Gastrocnemius medialis (tissue), 4 donors: ENCODE measurements at regions not wholly inside any gene's neighbourhood (a gene's known extent, or its start where the extent isn't known, plus 50 kb on each side); places are given as distances from the start of the nearest gene placed in this dataset.
"Not testable (repeated sequence)": the region's sequence is repeated elsewhere in the genome, so short reads cannot be mapped to it uniquely, and the experiment has no call there.

Experiments
- ATAC-seq, 2 donors: fragments of 150-250 bp; one replicate each; pipeline ENCODE4 v1.9.1; 2016
- DNase-seq, 2 donors: peaks; one replicate each; pipeline ENCODE4 v3.0.0-alpha.2; 2019
- H3K27ac ChIP-seq, 4 donors: fragments of 200-600 bp; sonication (generic); 1 replicate in 1 of 4; 2 replicates in 3 of 4; pipeline ENCODE4 v1.5.1; 2016 to 2018; ENCODE audit warnings: mild to moderate bottlenecking in 2 of 4, moderate library complexity in 1 of 4
- H3K27me3 ChIP-seq, 3 donors: fragments of 200-600 bp; sonication (generic) in 2 of 3; 1 replicate in 1 of 3; 2 replicates in 2 of 3; pipeline versions ENCODE4 v1.5.1 to v1.6.0; 2016 to 2019; ENCODE audit warnings: mild to moderate bottlenecking in 1 of 3, moderate library complexity in 1 of 3
- H3K36me3 ChIP-seq, 2 donors: fragments of 200-600 bp; sonication (generic) in 1 of 2; one replicate each; pipeline ENCODE4 v1.5.1; 2017 to 2018
- H3K4me1 ChIP-seq, 2 donors: fragments of 200-600 bp; sonication (generic) in 1 of 2; one replicate each; pipeline ENCODE4 v1.5.1; 2016 to 2017; ENCODE audit warnings: mild to moderate bottlenecking in 2 of 2
- H3K4me3 ChIP-seq, 4 donors: fragments of 200-600 bp; sonication (generic) in 3 of 4; 1 replicate in 1 of 4; 2 replicates in 3 of 4; pipeline ENCODE4 v1.5.1; 2016 to 2019; ENCODE audit warnings: mild to moderate bottlenecking in 2 of 4
- H3K9me3 ChIP-seq, 3 donors: fragments of 200-600 bp; sonication (generic) in 2 of 3; 1 replicate in 1 of 3; 2 replicates in 2 of 3; pipeline ENCODE4 v1.5.1; 2016 to 2019
- POLR2A ChIP-seq, 2 donors: fragments of 450-650 bp; IDR thresholded peaks; one replicate each; pipeline ENCODE4 v1.6.1; 2017; ENCODE audit warnings: antibody characterized with exemption in 2 of 2, mild to moderate bottlenecking in 2 of 2, moderate library complexity in 2 of 2
- in situ Hi-C, 4 donors: fragments of 200-750 bp; cut with MboI; loops; one replicate each; pipeline versions ENCODE4 v1.15.0 to v1.8.0; 2017; ENCODE audit warnings: low sequenced_read_pairs in 4 of 4
- intact Hi-C: fragments of 100-400 bp; cut with DNase I; formaldehyde crosslinking; loops from one replicate; pipeline ENCODE4 v1.15.1; 2023; ENCODE audit warnings: low total_unique reads
- TF ChIP-seq, protein P1 (sequence below), 5 experiments: fragments of 450-650 bp in 3 of 5; fragments of 200-600 bp in 2 of 5; sonication (generic) in 2 of 5; IDR thresholded peaks in 4 of 5; conservative IDR thresholded peaks in 1 of 5; 1 replicate in 4 of 5; 2 replicates in 1 of 5; pipeline ENCODE4 v1.5.1; 2016 to 2019; ENCODE audit warnings: antibody characterized with exemption in 5 of 5, mild to moderate bottlenecking in 3 of 5, moderate library complexity in 3 of 5

DNA sequence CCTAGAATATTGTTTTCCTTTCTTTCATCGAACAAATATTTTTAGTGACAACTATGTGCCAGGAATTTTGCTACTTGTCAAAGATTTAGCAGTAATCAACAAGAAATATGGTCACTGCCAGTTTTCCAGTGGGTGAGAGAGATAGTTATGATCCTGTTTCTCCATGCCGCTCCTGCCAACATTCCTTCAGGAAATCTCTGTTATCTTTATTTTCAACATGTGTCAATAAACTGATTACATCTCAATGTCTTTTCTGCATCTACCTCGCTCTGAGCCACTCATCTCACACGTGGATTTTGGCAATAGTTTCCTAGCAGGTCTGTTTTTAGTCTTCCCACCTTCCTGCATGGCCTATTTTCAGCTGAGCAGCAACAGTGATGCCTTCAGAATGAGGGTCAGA lies 650.0 kb upstream of the STXBP6 start:
- no peak for DNase-seq
- H3K27me3 ChIP-seq: no peaks in the 10 kb centered on the region
- TF ChIP-seq, protein P1, sequence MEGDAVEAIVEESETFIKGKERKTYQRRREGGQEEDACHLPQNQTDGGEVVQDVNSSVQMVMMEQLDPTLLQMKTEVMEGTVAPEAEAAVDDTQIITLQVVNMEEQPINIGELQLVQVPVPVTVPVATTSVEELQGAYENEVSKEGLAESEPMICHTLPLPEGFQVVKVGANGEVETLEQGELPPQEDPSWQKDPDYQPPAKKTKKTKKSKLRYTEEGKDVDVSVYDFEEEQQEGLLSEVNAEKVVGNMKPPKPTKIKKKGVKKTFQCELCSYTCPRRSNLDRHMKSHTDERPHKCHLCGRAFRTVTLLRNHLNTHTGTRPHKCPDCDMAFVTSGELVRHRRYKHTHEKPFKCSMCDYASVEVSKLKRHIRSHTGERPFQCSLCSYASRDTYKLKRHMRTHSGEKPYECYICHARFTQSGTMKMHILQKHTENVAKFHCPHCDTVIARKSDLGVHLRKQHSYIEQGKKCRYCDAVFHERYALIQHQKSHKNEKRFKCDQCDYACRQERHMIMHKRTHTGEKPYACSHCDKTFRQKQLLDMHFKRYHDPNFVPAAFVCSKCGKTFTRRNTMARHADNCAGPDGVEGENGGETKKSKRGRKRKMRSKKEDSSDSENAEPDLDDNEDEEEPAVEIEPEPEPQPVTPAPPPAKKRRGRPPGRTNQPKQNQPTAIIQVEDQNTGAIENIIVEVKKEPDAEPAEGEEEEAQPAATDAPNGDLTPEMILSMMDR (IDR thresholded peaks at IDR 0.05 in 4 of 5, conservative IDR thresholded peaks at IDR 0.05 in 1 of 5): no peak
- TF ChIP-seq POLR2A (IDR thresholded peaks at IDR 0.05): no peak
- ATAC-seq: no peak
- H3K9me3 ChIP-seq: no peaks in the 10 kb centered on the region
- intact Hi-C loops: no loop called here
- H3K4me1 ChIP-seq: no peaks in the 10 kb centered on the region
- no peaks in the 10 kb centered on the region for H3K36me3 ChIP-seq
- H3K4me3 ChIP-seq: no peak overlapping the region
- H3K27ac ChIP-seq: no peak overlapping the region
- in situ Hi-C loops: no loop called here

DNA sequence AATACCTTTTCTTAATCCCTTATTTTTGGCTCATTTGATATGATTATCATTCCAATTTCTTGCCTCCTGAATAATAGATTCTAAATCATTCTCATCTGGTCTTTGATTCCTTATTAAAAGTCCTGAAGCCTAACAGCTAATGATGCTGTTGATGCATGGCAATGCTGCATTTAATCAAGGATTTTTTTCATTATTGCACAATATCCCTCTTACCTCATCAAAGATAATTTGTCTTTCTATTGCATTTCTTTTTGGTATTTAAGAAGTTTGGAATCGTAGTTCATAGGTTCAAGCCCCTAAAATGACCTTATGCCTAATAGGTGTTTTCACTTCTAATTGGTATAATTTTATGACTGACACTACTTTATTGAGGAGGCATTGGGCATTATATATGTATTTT lies 648.2 kb upstream of the STXBP6 start:
- Histone ChIP-seq H3K4me3 (no peak overlapping the region), H3K4me1 (no peaks in the 10 kb centered on the region), H3K36me3 (no peaks in the 10 kb centered on the region), H3K9me3 (no peaks in the 10 kb centered on the region), H3K27ac (no peak overlapping the region), H3K27me3 (no peaks in the 10 kb centered on the region)
- no peak for TF ChIP-seq POLR2A (IDR thresholded peaks at IDR 0.05)
- TF ChIP-seq, protein P1 (IDR thresholded peaks at IDR 0.05 in 4 of 5, conservative IDR thresholded peaks at IDR 0.05 in 1 of 5): no peak
- in situ Hi-C loops: no loop called here
- intact Hi-C loops: no loop called here
- no peak for DNase-seq
- no peak for ATAC-seq

DNA sequence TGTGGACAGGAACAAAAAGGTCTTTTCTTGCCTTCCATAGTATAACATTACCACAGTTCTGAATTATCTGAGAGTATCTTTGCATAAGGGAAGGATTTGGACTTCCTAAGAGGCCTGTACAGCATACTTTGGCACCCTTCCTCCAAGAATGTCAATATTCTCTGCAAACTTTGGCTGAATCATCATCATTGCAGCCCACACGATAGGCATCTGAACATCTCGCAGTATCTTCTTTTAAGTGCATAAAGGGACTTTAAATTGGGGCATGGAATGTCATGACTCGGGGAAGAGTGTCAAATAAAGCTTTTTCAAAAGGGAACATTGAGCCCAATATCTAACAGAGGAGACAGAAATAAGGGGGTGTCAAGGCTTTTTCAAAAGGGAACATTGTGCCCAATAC lies 646.2 kb upstream of the STXBP6 start:
- Histone ChIP-seq H3K27me3 (no peaks in the 10 kb centered on the region), H3K36me3 (no peaks in the 10 kb centered on the region), H3K27ac (no peak overlapping the region), H3K4me1 (no peaks in the 10 kb centered on the region), H3K9me3 (no peaks in the 10 kb centered on the region), H3K4me3 (no peak overlapping the region)
- TF ChIP-seq, protein P1 (IDR thresholded peaks at IDR 0.05 in 4 of 5, conservative IDR thresholded peaks at IDR 0.05 in 1 of 5): no peak
- no peak for TF ChIP-seq POLR2A (IDR thresholded peaks at IDR 0.05)
- intact Hi-C loops (no loop called here), in situ Hi-C loops (no loop called here)
- DNase-seq: no peak
- ATAC-seq: no peak

DNA sequence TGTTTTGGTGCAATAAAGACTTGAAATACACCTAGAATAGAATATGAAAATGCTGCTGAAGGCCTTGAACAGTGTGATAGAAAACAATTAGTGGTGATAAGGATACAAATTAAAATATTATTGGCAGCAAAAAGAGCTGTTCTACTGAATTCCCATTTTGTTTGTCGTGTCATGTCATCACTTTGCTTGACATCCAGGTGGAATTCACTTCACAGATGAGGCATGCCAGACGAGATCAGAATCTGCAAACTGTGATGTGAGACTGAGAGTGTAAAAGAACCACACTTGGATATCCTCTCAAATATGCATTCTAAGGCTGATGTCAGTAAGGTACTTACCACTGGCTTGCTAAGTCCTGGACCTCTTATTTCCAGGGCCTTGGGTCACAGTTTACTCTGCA lies 635.1 kb upstream of the STXBP6 start:
- intact Hi-C loops: no loop called here
- no peak for TF ChIP-seq POLR2A (IDR thresholded peaks at IDR 0.05)
- TF ChIP-seq, protein P1 (IDR thresholded peaks at IDR 0.05 in 4 of 5, conservative IDR thresholded peaks at IDR 0.05 in 1 of 5): no peak
- no peak for DNase-seq
- H3K9me3 ChIP-seq: no peaks in the 10 kb centered on the region
- no peak for ATAC-seq
- in situ Hi-C loops: no loop called here
- H3K4me1 ChIP-seq: no peaks in the 10 kb centered on the region
- H3K27me3 ChIP-seq: no peaks in the 10 kb centered on the region
- H3K4me3 ChIP-seq: no peak overlapping the region
- no peaks in the 10 kb centered on the region for H3K36me3 ChIP-seq
- H3K27ac ChIP-seq: no peak overlapping the region

DNA sequence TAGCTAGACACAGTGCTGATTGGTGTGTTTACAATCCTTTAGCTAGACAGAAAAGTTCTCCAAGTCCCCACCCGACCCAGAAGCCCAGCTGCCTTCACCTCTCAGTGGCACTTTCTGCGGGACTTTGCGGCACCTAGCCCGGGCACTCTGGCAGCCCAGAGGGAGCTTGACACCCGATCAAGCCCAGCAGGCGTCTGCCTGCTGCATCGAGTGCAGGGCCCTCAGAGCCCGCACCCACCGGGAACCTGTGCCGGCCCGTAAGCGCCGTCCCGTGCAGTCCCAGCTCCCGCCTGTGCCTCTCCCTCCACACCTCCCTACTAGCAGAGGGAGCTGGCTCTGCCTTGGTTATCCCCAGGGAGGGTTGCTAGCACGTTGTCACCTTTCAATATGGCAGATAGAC lies 631.0 kb upstream of the STXBP6 start:
- ATAC-seq (no peak), DNase-seq (no peak)
- H3K4me3 ChIP-seq: no peak overlapping the region
- intact Hi-C loops (no loop called here), in situ Hi-C loops (no loop called here)
- H3K4me1 ChIP-seq: no peaks in the 10 kb centered on the region
- no peak overlapping the region for H3K27ac ChIP-seq
- H3K36me3 ChIP-seq: no peaks in the 10 kb centered on the region
- H3K27me3 ChIP-seq: no peaks in the 10 kb centered on the region
- H3K9me3 ChIP-seq: no peaks in the 10 kb centered on the region
- TF ChIP-seq, protein P1 (IDR thresholded peaks at IDR 0.05 in 4 of 5, conservative IDR thresholded peaks at IDR 0.05 in 1 of 5): no peak
- TF ChIP-seq POLR2A (IDR thresholded peaks at IDR 0.05): no peak

DNA sequence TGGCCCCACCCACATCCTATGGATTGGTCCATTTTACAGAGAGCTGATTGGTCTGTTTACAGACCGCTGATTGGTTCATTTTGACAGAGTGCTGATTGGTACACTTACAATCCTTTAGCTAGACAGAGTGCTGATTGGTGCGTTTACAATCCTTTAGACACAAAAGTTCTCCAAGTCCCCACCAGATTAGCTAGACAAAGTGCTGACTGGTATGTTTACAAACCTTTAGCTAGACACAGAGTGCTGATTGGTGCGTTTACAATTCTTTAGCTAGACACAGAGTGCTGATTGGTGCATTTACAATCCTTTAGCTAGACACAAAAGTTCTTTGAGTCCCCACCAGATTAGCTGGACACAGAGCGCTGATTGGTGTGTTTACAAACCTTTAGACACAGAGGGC lies 630.6 kb upstream of the STXBP6 start:
- H3K36me3 ChIP-seq, H3K4me3 ChIP-seq, ATAC-seq, H3K27ac ChIP-seq, H3K9me3 ChIP-seq, H3K4me1 ChIP-seq, intact Hi-C loops, in situ Hi-C loops, H3K27me3 ChIP-seq, DNase-seq: not testable (repeated sequence)
